C4-2B (cell line): ENCODE measurements at regions not wholly inside any gene's neighbourhood (a gene's known extent, or its start where the extent isn't known, plus 50 kb on each side); places are given as distances from the start of the nearest gene placed in this dataset.

Experiments
- H3K27ac ChIP-seq: fragments of 450-650 bp; 2 replicates; pipeline ENCODE4 v1.5.1; 2017
- CTCF ChIP-seq: fragments of 450-650 bp; conservative IDR thresholded peaks from 2 replicates; pipeline ENCODE4 v1.5.1; 2017; ENCODE audit warnings: mild to moderate bottlenecking
- ZFX ChIP-seq: fragments of 450-650 bp; IDR thresholded peaks from 2 replicates; pipeline ENCODE4 v1.6.1; 2017

- no peak overlapping the region for H3K27ac ChIP-seq
- TF ChIP-seq CTCF = no peak
- TF ChIP-seq ZFX = no peak
These were observed 88.3 kb upstream of the MPDZ start for GRCh38 chr9:13367784-13368183.

GRCh38 chr9:13364271-13365000 is 84.9 kb upstream of the MPDZ start:
- no peak for TF ChIP-seq ZFX
- TF ChIP-seq CTCF = no peak
- no peak overlapping the region for H3K27ac ChIP-seq

- no peak overlapping the region for H3K27ac ChIP-seq
- no peak for TF ChIP-seq CTCF
- no peak for TF ChIP-seq ZFX
These were observed 81.6 kb upstream of the MPDZ start for GRCh38 chr9:13361076-13361475.

GRCh38 chr9:13360188-13360587 is 80.7 kb upstream of the MPDZ start:
- no peak overlapping the region for H3K27ac ChIP-seq
- TF ChIP-seq ZFX (no peak), CTCF (no peak)

- TF ChIP-seq CTCF (no peak), ZFX (no peak)
- H3K27ac ChIP-seq = no peak overlapping the region
These were observed 78.6 kb upstream of the MPDZ start for GRCh38 chr9:13358128-13358527.

- H3K27ac ChIP-seq = no peak overlapping the region
- TF ChIP-seq CTCF (no peak), ZFX (no peak)
These were observed 75.2 kb upstream of the MPDZ start for GRCh38 chr9:13354733-13355132.

- no peak overlapping the region for H3K27ac ChIP-seq
- TF ChIP-seq CTCF (no peak), ZFX (no peak)
These were observed 73.0 kb upstream of the MPDZ start for GRCh38 chr9:13352451-13352979.
